ENCODE measurements at regions not wholly inside any gene's neighbourhood (a gene's known extent, or its start where the extent isn't known, plus 50 kb on each side); places are given as distances from the start of the nearest gene placed in this dataset.

DNA sequence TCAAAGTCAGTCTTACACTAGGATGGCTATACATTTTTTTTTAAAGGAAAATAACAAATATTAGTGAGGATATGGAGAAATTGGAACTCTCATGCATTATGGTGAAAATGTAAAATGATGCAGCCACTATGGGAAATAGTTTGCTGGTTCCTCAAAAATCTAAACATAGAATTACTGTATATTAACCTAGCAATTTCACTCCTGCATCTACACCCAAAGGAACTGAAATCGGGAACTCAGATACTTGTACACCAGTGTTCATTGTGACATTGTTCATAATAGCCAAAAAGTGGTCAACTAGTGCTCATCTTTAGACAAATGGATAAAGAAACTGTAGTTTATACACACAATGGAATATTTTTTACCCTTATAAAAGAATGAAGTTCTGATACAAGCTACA is 110.7 kb downstream of the UTRN start:
- TF ChIP-seq, protein P1, sequence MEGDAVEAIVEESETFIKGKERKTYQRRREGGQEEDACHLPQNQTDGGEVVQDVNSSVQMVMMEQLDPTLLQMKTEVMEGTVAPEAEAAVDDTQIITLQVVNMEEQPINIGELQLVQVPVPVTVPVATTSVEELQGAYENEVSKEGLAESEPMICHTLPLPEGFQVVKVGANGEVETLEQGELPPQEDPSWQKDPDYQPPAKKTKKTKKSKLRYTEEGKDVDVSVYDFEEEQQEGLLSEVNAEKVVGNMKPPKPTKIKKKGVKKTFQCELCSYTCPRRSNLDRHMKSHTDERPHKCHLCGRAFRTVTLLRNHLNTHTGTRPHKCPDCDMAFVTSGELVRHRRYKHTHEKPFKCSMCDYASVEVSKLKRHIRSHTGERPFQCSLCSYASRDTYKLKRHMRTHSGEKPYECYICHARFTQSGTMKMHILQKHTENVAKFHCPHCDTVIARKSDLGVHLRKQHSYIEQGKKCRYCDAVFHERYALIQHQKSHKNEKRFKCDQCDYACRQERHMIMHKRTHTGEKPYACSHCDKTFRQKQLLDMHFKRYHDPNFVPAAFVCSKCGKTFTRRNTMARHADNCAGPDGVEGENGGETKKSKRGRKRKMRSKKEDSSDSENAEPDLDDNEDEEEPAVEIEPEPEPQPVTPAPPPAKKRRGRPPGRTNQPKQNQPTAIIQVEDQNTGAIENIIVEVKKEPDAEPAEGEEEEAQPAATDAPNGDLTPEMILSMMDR (IDR thresholded peaks at IDR 0.05) = no peak
- ChIA-PET CTCF (interaction anchor here (1.4 to 1.6 kb wide), 2 partner anchors 11 to 13 kb away, joined by 4 to 5 read pairs; no protein-coding TSS in a partner anchor), POLR2A (interaction anchor here (0.6 to 0.8 kb wide), 2 partner anchors 204 to 429 kb away, joined by 3 read pairs; no protein-coding TSS in a partner anchor)
- DNase-seq = no peak
- Mint-ChIP-seq H3K36me3 (ENCODE audit: low read depth) (peaks cover 36% of the 10 kb centered on the region), H3K27ac (no peak overlapping the region), H3K9me3 (peaks cover 21% of the 10 kb centered on the region), H3K4me1 (ENCODE audit: low read depth) (peaks cover 47% of the 10 kb centered on the region), H3K4me3 (no peak overlapping the region), H3K27me3 (no peaks in the 10 kb centered on the region)
- intact Hi-C loops (cut with micrococcal nuclease) = no loop called here
- no peak for ATAC-seq

DNA sequence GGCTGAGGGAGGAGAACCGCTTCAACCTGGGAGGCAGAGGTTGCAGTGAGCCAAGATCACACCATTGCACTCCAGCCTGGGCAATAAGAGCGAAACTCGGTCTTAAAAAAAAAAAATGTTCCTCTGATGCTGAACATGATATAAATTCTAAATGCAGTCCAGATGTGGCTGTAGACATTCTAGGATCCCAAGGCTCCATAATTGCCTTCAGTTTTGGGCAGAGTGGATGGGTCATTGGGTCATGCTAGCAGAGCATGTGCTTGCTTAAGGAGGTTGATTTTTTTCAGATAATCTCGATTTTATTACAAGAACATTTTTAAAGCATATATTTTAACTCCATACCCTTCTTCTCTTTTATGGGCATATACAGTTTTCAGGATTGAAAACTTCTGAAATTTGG is 112.0 kb downstream of the UTRN start:
- TF ChIP-seq, protein P1 (IDR thresholded peaks at IDR 0.05) = no peak
- Mint-ChIP-seq H3K27me3 (no peaks in the 10 kb centered on the region), H3K27ac (no peak overlapping the region), H3K9me3 (peaks cover 21% of the 10 kb centered on the region), H3K36me3 (ENCODE audit: low read depth) (peaks cover 39% of the 10 kb centered on the region), H3K4me3 (no peak overlapping the region), H3K4me1 (ENCODE audit: low read depth) (peaks cover 52% of the 10 kb centered on the region)
- no peak for ATAC-seq
- ChIA-PET CTCF (interaction anchor here (1.4 kb wide), 1 partner anchor 9 kb away, joined by 5 read pairs; no protein-coding TSS in a partner anchor), POLR2A (no interaction called here)
- DNase-seq = no peak
- intact Hi-C loops (cut with micrococcal nuclease) = no loop called here

DNA sequence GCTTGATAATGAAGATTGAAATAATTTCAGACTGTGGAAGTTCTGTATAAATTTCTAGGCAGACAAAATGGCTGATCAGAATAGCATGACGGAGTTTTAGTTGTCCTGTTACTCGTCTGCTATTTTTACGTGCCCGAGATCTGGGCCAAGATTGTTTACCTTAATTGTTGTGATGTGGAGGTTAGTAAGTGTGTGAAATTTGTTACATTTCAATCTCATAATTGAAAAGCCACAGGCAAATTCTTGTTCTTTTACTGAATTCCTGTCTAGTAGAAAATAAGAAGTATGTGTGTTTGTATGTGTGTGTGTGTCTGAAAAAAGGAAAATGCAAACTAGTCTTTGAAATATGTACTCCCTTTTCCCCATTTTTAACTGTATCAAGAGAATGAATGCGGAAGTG is 115.2 kb downstream of the UTRN start:
- DNase-seq = no peak
- ChIA-PET POLR2A (no interaction called here), CTCF (no interaction called here)
- Mint-ChIP-seq H3K27ac (no peak overlapping the region), H3K27me3 (no peaks in the 10 kb centered on the region), H3K36me3 (ENCODE audit: low read depth) (peaks cover 47% of the 10 kb centered on the region), H3K4me3 (no peak overlapping the region), H3K4me1 (ENCODE audit: low read depth) (peaks cover 37% of the 10 kb centered on the region), H3K9me3 (peaks cover 13% of the 10 kb centered on the region)
- no peak for ATAC-seq
- intact Hi-C loops (cut with micrococcal nuclease) = no loop called here
- TF ChIP-seq, protein P1 (IDR thresholded peaks at IDR 0.05) = no peak

DNA sequence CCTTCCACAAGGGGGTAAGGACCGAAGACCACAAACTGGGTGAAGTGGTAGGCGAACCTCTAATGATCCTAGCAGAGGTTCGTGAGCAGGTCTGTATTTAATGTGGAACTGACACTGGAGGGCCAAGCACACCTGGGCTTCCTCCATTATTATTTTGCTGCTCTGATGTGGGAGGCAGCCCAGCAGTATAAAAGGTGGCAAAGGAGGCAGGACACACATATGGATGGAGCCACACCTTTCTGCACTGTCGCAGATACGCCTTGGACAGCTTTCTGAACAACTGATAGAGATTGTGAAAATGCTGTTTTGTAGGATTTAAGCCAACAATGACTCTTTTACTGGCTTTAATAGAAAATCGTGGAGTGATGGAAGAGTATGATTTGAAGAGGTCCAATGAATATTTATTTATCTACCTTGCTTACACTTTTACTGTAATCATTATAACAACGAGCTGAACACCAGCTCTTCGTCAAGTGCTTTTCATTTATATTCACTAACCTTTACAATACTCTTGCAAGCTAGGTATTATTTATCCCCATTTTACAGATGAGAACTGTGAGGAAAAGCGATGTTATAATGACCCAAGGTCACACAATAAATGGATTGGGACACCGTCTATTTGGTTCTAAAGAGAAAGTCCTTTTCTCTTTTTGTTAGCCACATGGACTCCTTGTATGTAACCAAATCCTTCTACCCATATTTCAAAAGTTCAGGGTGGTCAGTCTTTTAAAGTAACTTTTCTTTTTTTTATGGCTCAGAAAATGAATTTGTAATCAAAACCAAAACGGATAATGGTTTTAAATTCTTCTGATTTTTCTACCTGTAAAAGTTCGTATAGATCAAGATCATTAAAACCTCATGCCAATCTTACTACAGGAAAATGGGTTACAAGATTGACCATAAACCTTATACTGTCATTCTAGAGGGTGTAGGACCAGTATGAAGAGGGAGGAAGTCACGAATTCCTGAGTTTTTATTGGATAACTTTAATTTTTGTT is 116.9 kb downstream of the UTRN start:
- CTCF ChIA-PET = no interaction called here
- TF ChIP-seq, protein P1 (IDR thresholded peaks at IDR 0.05) = no peak
- Mint-ChIP-seq H3K27me3 (no peaks in the 10 kb centered on the region), H3K27ac (no peak overlapping the region), H3K9me3 (peaks cover 13% of the 10 kb centered on the region), H3K36me3 (ENCODE audit: low read depth) (peaks cover 40% of the 10 kb centered on the region), H3K4me1 (ENCODE audit: low read depth) (peaks cover 36% of the 10 kb centered on the region), H3K4me3 (no peak overlapping the region)
- ATAC-seq (no peak), DNase-seq (no peak)
- POLR2A ChIA-PET = no interaction called here
- intact Hi-C loops (cut with micrococcal nuclease) = no loop called here

DNA sequence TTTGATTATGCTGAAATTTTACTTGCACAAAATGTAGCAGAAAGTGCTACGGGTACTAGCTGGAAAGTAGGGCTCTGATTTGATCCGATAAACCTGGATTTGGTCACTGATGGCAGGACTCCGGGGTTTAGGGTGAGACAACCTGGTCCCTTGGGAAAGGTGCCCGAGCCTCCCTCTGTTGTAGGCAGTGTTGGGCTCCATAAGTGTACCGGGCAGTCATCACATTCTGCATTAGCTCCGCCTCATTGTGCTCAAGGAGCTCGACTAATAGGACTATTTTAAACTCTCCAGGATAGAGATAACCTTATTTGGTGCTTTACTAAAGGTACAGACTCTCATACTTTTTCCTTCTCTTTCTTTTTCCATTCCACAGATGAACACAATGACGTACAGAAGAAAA is 117.6 kb downstream of the UTRN start:
- ChIA-PET POLR2A (no interaction called here), CTCF (no interaction called here)
- ATAC-seq = no peak
- H3K27ac Mint-ChIP-seq = no peak overlapping the region
- TF ChIP-seq, protein P1 (IDR thresholded peaks at IDR 0.05) = no peak
- H3K36me3 Mint-ChIP-seq (ENCODE audit: low read depth) = peaks cover 34% of the 10 kb centered on the region
- H3K4me3 Mint-ChIP-seq = no peak overlapping the region
- no peak for DNase-seq
- H3K27me3 Mint-ChIP-seq = no peaks in the 10 kb centered on the region
- H3K9me3 Mint-ChIP-seq = peaks cover 9% of the 10 kb centered on the region
- intact Hi-C loops (cut with micrococcal nuclease) = no loop called here
- H3K4me1 Mint-ChIP-seq (ENCODE audit: low read depth) = peaks cover 37% of the 10 kb centered on the region
